ENCODE measurements at regions not wholly inside any gene's neighbourhood (a gene's known extent, or its start where the extent isn't known, plus 50 kb on each side); places are given as distances from the start of the nearest gene placed in this dataset.
"Not testable (repeated sequence)": the region's sequence is repeated elsewhere in the genome, so short reads cannot be mapped to it uniquely, and the experiment has no call there.

DNA sequence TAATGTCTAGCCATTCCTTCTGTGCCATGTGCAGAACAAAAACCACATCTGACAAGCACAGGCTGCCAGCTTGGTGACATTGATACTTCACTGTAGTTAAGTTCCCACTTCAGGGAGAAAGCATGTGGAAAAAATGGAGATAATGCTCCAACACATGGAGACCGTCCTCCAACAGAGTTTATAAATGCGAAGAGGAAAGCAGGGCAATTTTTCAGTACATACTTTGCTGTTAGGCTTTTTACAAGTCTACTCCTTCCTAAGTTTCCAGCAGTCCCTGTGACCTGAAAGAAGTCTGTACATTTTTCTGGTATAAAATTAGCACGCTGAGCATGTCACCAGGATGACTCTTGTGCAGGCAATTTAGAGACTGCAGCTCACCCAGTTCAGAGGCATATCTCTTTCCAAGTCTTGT is 766.9 kb upstream of the IGFBP7 start:
- no peak for DNase-seq (ENCODE audit: low read depth, low spot score)

DNA sequence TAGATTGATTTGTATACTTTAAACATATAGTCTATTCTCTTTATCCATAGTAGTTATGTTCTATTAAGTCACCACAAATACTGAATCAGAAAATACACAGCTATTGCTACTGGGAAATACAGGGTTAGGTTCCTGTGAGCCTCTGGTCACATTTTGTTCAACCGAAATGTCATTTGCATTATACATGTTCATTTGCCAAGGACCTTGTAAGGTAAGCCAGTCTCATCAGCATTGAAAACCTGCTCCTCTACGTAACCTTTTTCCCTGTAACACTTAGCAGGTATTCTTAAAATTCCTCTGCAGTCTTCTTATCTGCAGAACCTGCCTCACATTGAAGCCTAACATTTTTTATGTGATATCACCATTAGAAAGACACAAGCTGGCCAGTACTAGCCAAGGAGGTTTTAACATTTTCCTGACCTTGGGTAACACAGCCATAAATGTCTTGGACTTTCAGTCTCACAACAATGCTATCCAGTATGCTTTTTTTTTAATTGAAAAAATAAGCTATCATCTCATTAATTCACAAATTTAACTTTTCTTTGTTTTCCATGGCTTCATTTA is 765.7 kb upstream of the IGFBP7 start:
- no peak for DNase-seq (ENCODE audit: low read depth, low spot score)

DNA sequence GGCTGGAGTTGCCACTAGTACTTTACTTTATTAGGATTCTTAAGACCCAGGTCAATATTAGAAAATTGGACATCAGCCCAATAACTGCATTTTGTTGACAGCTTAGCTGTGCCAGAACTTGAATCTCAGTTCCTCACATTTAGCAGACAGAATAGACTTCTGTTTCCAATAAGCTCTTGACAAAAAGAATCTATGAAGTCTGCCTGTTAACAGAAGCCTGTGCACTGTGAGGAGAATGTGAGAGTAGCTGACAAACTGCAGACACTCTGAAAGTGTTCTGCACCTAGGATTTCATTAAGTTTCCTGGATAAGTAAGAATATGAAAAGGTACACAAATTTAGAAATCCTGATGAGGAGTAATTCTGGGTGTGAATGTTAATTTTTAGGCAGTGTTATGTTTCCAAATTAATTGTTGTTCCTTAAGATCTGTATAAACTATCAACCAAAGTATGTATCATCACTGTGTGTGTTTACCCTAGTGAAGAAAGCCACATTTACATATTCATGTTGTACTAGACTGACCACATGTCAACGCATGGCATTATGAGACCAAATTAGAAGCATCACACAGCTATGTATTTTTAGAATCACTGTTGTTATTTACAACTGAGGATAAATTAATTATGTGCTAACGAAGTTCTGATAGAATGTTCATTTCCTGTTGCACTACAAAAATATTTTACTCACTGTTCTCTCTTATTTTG is 756.4 kb upstream of the IGFBP7 start:
- no peak for DNase-seq (ENCODE audit: low read depth, low spot score)

DNA sequence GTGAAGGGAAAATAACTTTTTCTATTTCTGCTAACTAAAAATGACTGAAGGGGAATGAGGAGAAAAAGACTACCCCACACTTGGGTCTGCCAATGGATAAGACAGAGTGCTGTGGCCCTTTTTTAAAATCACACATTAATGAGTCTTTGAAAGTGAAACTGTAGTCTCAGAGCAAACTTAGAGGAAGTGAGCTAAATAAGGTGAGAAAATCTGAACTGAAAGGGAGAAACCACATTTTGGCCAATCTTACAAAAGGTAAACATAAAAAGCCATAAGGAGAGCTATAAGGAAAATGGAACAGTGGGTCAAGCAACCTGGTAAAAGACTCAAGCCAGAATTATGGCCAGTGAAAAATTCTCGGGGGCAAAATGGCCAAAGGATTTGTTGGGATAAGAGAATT is 755.1 kb upstream of the IGFBP7 start:
- DNase-seq (ENCODE audit: low read depth, low spot score): no peak

DNA sequence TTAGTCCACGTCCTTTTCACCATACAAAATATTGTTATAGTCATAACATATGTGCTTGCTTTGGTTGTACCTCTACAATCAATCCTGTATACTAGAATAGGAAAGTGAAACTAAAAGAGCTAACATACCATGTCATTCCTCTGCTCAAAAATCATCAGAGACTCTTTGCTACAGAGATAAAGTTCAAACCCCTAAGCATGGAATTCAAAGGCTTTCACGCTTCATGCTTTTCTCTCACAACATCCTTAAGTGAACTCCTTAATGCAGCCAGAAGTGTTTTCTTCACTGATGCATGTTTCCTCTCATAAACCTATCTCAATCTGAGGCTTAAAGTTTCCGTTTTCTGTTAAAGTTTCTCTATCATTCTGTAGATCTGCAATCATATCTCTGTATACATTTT is 744.6 kb upstream of the IGFBP7 start:
- DNase-seq (ENCODE audit: low read depth, low spot score): no peak

DNA sequence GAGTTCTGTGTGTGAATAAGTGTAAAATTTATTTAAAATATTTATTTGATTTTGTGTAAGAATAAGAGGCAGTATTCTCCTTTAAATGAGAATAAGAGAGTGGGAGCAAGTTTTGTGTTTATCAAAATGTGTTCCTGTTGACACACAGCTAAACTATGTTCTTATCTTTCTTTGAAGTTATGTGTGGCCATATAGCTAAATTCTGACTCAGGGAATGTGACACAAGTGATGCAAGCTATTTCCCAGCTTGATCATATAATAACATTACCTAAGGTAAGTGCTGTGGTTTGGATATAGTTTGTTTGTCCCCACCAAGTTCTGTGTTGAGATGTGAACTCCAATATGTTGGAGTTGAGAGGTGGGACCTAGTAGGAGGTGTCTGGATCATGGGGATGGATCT is 740.0 kb upstream of the IGFBP7 start:
- no peak for DNase-seq (ENCODE audit: low read depth, low spot score)

DNA sequence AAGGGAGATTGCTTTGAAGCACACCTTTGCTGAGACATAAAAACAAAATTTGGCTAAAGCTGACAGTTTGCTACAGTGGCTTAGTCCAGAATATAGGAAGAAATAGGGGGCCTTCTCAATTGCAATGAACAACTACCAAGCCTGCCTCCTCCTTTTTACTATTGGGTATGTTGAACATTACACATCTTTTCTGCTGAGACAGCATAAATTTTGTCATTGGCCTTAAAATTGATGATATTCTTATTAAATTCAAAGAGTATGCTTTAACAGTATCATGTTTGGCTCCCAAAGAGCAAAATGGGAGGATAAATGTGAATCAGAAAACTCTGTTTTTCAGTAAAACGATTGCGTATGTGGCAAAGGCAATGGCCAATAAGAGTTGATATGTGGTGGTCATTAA is 721.9 kb upstream of the IGFBP7 start:
- no peak for DNase-seq (ENCODE audit: low read depth, low spot score)

DNA sequence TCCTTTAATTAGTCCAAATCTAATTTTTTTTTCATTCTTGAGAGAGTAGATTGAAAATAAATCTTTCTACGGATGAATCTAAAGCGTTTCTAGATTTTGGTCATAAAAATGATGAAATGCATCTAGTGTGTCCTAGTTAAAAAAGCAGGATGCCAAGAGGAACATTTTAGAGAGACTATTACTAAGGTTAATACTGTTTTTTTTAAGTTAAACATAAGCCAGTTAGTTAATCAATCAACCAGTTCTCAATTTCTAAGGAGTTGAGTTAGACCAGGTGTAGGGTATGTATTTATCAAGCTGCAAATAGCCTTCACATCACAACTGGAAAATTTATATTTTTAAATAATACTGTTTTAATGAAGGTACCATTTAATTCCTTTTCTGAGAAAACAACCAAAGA is 679.5 kb upstream of the IGFBP7 start:
- no peak for DNase-seq (ENCODE audit: low read depth, low spot score)

DNA sequence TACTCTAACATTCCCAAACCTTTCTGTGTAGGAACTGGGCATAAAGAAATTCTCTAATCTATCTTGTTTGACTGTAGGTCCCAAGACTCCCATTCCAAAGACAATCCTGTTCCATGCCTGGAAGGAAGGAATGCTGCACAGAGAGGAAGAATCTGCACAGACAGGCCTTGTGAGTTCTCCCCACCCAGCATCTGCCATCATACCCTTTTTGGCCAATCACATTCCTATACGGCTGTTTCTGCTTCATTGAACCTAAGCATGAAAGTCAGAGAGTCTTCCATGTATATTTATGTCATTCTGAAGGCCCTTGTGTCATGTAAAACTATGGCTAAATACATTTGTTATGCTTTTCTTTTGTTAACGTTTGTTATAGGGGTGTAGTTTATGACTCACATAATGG is 667.7 kb upstream of the IGFBP7 start:
- peak; percentile 59 for DNase-seq (ENCODE audit: low read depth, low spot score)

DNA sequence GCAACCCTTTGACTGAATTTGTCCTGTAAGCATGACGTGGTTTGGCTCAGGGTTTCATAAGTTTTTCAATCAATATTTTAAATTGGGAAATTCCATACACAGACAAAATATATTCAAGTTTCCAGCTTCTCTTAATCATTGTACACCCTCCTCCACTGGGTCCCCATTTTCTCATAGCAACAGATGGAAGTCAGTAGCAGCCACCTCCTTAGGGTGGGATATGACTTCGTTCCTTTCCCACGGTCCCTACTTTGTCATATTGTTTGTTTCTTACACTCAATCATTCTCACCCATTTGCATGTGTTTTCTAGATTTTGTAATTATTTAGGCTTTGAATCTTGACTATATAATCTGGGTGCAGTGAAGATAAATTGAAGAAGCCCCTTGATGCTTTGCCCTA is 664.5 kb upstream of the IGFBP7 start:
- no peak for DNase-seq (ENCODE audit: low read depth, low spot score)

DNA sequence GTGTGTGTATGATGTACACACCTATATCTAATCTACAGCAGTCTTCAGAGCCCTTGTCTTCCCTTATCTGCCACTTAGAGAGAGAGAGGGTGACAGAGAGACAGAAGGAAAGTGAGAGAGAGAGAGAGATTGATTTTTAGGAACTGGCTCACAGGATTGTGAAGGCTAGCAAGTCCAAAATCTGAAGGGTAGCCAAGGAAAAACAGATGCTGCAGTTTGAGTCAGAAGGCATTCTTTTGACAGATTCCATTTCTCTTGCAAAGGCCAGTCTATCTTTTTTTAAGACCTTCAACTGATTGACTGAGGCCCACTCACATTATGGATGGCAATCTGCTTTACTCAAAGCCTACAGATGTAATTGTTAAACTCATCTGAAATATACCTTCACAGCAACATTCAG is 664.0 kb upstream of the IGFBP7 start:
- no peak for DNase-seq (ENCODE audit: low read depth, low spot score)

DNA sequence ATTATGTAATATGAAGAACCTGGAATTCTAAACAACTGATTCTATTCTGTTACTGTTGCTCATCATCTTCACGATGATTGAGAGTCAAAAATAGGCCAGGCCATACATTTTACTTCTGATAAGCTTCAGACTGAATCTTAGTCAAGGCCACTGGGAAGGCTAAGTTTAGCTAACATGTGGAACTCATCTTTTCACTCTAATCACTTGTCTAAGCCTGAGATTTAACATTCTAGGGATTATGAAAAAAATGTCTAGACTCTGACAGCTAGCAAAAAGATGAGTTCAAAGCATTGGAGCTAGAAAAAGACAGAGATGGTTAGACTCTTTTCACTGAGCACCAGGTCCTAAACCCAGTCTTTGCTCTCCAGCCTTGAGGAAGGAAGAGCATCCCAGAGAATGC is 656.2 kb upstream of the IGFBP7 start:
- no peak for DNase-seq (ENCODE audit: low read depth, low spot score)

DNA sequence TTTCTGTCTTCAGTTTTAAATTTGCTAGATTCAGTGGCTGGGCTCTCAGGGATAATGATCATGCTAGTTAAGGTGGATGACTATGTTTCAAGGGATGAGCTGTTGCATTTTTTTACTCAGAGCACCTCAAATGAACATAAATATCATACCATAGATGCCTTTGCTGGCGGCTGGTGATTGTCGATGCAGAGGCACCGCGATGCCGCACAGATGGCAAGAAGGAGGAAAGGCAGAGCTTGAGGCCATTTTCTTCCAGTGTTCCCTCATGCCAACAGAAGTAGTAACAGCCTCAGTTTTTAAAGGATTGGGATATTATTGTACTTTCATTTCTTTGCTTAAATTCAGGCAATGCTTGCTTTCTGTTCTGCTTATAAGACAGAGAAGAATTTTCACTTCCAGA is 654.7 kb upstream of the IGFBP7 start:
- DNase-seq (ENCODE audit: low read depth, low spot score): no peak

DNA sequence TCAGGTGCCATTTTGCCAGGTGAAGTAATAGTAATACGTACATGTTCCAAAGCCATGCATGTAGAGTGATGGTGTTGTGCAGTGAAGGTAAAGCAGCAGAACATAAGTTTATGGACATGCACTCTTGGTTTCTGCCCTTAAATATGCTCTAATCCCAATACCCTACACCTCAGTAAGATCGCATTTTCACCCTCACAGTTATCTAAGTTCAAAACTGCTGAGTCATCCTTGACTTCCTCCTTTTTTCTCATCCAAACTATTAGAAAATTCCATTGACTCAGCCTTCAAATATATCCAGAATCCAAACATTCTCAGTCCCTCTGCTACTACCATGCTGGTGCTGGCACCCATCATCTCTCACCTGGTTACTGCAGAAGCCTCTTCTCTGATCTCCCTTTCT is 652.9 kb upstream of the IGFBP7 start:
- DNase-seq (ENCODE audit: low read depth, low spot score): no peak

DNA sequence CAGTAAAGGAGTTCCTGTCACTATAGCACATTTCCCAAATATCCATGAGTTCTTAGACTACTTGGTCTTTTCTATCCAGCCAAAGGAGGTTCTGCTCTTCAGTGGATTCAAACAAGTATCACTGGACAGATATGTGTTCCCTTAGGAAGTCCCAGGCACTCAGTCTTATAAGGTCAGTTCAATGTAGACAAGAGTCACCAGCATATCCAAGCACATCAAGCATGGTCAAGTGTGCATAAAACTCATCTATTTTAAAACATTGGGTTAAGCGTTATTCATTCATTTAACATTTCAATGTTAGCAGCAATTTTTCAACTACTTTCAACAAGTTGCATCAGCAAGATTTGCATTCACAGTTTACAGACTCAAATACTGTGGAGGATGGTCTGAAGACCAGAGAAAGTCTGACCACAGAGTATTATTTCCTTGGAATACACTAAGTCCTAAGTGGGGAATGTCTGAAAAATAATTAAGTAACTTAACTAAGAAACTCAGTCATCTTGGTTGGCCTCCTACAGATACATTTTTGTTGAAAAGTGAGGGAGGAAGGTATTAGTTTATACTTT is 630.5 kb upstream of the IGFBP7 start:
- no peak for DNase-seq (ENCODE audit: low read depth, low spot score)

DNA sequence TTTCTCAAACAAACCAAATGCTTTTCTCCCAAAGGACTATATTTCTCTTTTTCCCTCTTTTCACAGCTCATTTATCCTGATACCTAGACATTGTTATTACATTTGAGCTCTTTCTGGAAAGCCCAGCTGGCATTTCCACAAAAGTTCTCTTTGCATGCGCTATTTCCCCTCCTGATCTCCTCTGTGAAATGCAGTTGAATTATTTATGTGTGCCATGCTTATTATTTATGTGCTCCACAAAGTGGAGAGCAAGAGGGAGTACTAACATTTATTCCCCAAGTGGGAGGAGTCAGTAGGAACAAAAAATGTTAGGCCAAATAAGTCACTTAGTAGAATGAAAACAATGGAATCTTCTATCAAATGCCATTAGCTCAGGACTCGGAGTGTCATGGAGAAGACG is 626.6 kb upstream of the IGFBP7 start:
- no peak for DNase-seq (ENCODE audit: low read depth, low spot score)

DNA sequence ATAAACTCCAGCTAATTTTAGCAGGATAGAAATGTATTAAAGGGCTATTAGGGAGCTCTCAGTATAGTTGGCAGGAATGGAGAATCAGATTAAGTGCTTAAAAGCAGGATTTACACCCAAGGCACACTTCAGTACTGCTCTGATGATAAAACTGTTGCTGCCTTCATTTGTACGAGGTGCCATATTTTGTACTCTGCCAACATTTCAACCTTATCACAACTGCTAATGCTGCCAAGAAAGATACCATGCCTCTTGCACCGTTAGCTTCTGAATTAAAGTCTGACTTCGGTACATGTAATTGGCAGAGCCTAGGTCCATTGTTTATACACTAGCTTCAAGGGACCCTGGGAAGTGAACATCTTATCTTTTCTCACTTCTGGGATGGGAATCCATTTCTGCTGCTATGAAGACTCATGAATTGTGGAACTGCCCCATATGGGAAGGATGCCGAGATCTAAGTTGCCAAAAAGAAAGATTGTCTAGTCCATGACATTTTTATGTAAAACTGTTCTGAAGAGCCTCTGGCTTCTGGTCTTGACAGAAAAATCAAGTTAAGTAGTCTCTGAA is 624.0 kb upstream of the IGFBP7 start:
- no peak for DNase-seq (ENCODE audit: low read depth, low spot score)

DNA sequence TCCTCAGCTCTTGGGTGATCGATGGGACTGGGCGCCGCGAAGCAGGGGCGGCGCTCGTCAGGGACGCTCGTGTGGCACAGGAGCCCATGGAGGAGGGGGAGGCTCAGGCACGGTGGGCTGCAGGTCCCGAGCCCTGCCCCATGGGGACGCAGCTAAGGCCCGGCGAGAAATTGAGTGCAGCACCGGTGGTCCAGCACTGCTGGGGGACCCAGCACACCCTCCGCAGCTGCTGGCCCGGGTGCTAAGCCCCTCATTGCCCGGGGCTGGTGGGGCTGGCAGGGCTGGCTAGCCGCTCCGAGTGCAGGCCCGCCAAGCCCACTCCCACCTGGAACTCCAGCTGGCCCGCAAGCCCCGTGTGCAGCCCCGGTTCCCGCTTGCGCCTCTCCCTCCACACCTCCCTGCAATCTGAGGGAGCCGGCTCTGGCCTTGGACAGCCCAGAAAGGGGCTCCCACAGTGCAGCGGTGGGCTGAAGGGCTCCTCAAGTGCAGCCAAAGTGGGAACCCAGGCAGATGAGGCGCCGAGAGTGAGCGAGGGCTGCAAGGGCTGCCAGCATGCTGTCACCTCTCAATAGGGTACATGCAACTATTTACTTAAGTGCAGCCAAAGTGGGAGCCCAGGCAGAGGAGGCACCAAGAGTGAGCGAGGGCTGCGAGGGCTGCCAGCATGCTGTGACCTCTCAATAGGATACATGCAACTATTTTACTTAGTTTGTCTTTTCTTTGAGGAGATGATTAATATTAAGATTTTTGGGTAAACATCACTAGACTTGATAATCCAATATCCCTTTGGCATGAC is 619.8 kb upstream of the IGFBP7 start:
- DNase-seq (ENCODE audit: low read depth, low spot score): not testable (repeated sequence)

DNA sequence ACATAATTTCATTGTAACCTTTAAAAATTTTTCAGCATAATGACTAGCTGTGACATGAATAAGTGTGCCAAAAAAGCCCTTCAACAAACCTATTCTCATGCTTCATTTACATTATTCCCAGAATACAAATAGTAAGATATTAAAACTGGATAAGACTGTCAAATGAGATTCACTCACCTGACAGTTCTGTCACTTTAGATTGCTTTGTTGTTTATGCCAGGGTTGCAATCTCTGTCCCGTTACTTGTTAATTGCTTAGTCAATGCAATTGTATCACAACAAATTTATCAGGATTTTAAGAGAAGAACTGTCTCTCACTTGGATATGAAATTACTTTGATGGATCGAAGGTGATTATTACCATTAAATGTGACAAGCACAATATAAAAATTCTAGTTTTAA is 616.0 kb upstream of the IGFBP7 start:
- no peak for DNase-seq (ENCODE audit: low read depth, low spot score)

DNA sequence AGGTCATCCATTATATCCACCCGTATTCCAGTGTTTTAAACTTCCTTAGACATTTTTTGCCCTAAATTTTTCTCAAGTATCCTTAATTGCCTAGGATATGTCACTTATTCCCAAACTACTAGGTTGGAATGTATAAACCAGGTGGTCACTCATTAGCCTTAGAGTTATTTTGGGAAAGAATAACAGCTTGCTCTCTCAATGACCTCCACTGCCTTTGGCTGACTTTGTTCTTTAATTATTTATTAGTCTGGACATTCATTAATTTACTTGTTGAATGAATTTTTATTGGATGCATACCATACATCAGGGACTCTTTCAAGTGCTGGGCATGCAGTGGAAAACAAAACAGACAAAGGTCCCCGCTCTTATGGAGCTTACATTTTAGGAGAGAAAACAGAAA is 609.3 kb upstream of the IGFBP7 start:
- no peak for DNase-seq (ENCODE audit: low read depth, low spot score)

DNA sequence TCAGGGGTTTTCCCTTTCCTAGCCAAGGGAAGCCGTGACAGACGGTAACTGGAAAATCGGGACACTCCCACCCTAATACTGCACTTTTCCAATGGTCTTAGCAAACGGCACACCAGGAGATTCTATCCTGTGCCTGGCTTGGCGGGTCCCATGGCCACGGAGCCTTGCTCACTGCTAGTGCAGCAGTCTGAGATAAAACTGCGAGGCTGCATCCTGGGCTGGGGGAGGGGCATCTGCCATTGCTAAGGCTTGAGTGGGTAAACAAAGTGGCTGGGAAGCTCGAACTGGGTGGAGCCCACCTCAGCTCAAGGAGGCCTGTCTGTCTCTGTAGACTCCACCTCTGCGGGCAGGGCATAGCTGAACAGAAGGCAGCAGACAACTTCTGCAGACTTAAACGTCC is 604.1 kb upstream of the IGFBP7 start:
- DNase-seq (ENCODE audit: low read depth, low spot score): not testable (repeated sequence)

DNA sequence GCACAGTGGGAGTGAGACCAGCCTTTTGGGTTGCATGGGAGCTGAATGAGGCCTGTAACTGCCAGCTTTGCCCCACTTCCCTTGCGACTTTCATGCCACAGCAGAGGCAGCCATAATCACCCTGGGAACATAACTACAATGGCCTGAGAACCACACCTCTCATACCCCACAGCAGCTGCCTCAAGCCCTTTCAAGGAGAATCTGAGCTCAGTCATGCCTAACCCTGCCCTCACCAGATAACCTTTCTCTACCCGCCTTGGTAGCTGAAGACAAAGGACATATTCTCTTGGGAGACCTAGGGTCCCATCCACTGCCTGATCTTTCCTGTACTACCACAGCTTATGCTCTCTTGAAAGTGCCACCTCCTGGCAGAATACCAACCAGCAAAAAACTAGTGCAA is 599.9 kb upstream of the IGFBP7 start:
- DNase-seq (ENCODE audit: low read depth, low spot score): no peak
